ENCODE measurements at regions not wholly inside any gene's neighbourhood (a gene's known extent, or its start where the extent isn't known, plus 50 kb on each side); places are given as distances from the start of the nearest gene placed in this dataset.

DNA sequence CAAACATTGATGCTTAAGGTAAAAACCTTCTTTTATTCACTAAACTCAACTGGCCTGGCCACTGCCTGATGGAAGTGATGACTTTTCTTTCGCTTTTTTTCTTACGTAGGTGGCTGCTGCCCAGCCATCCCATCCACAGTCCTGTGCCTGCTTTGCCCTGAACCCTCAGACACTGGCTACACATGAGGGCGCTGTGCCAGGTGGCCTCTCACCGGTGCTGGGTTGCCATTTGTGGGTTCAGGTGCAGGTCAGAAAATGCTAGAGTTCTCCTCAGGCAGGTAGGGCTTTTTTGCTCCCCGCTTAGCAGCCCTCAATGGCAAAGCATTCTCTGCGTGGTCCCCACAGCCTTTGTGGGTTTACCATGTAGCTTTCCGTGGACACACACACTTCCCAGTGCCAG, 88.3 kb upstream of the PRR23E start:
- Histone ChIP-seq H3K9me3 (no peaks in the 10 kb centered on the region), H3K27ac (no peak overlapping the region), H3K4me1 (no peaks in the 10 kb centered on the region), H3K4me2 (no peak overlapping the region), H3K4me3 (no peak overlapping the region)
- CTCF ChIA-PET, result interaction anchor here (0.6 kb wide), 1 partner anchor 185 kb away, joined by 3 read pairs; no protein-coding TSS in a partner anchor
- TF ChIP-seq FOSL2 (IDR thresholded peaks at IDR 0.05) (no peak), FOSL2 (CRISPR knock-in tag; IDR thresholded peaks at IDR 0.05) (no peak), NFE2L2 (conservative IDR thresholded peaks at IDR 0.05; ENCODE audit: low read length) (no peak)
- DNase-seq (ENCODE audit: low read depth in 1 of 2, low spot score in 1 of 2) (no peak), ATAC-seq (no peak), FAIRE-seq (no peak)
- WGBS (ENCODE audit: missing lambda C conversion rate), result 57% methylated on average over 5 of the region's 7 CpGs
- POLR2A ChIA-PET, result no interaction called here

DNA sequence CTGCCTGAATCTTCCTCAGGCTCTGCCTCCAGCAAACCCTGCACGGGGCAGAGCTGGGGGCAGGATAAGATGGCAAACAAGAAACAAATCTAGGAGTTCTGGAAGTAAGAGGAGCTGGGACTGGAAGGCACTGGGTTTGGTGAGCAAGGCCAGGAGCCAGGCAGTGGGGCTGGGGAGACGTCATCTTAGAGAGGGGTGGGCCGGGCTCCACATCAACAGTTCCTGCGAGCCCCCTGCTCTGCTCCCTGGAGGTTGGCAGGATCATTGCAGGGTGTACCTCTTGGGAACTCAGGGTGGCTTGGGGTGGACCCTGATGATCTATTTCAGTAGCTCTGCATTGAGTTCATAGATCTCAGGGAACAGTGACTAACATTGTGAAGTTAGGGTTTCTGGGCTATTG, 87.3 kb upstream of the PRR23E start:
- Histone ChIP-seq H3K4me3 (no peak overlapping the region), H3K4me1 (no peaks in the 10 kb centered on the region), H3K9me3 (no peaks in the 10 kb centered on the region), H3K4me2 (no peak overlapping the region), H3K27ac (no peak overlapping the region)
- CTCF ChIA-PET, result no interaction called here
- POLR2A ChIA-PET, result no interaction called here
- TF ChIP-seq FOSB (CRISPR knock-in tag; IDR thresholded peaks at IDR 0.05), result no peak
- TF ChIP-seq KDM1A (IDR thresholded peaks at IDR 0.05; ENCODE audit: low read depth), result no peak
- no peak for TF ChIP-seq ESRRA (IDR thresholded peaks at IDR 0.05; ENCODE audit: borderline replicate concordance, low read length)
- TF ChIP-seq ZFP36 (IDR thresholded peaks at IDR 0.05; ENCODE audit: borderline replicate concordance, partially characterized antibody), result no peak
- no peak for TF ChIP-seq CBX8 (IDR thresholded peaks at IDR 0.05)
- no peak for TF ChIP-seq EP300 (IDR thresholded peaks at IDR 0.05)
- no peak for TF ChIP-seq TP53 (CRISPR knock-in tag; IDR thresholded peaks at IDR 0.05)
- TF ChIP-seq ZC3H11A (IDR thresholded peaks at IDR 0.05), result no peak
- no peak for TF ChIP-seq CHD2 (IDR thresholded peaks at IDR 0.05; ENCODE audit: low read length, partially characterized antibody)
- TF ChIP-seq, protein P1, sequence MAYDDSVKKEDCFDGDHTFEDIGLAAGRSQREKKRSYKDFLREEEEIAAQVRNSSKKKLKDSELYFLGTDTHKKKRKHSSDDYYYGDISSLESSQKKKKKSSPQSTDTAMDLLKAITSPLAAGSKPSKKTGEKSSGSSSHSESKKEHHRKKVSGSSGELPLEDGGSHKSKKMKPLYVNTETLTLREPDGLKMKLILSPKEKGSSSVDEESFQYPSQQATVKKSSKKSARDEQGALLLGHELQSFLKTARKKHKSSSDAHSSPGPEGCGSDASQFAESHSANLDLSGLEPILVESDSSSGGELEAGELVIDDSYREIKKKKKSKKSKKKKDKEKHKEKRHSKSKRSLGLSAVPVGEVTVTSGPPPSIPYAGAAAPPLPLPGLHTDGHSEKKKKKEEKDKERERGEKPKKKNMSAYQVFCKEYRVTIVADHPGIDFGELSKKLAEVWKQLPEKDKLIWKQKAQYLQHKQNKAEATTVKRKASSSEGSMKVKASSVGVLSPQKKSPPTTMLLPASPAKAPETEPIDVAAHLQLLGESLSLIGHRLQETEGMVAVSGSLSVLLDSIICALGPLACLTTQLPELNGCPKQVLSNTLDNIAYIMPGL (CRISPR knock-in tag; IDR thresholded peaks at IDR 0.05; ENCODE audit: borderline replicate concordance), result no peak
- TF ChIP-seq EHF (CRISPR knock-in tag; IDR thresholded peaks at IDR 0.05), result no peak
- TF ChIP-seq, protein P2, sequence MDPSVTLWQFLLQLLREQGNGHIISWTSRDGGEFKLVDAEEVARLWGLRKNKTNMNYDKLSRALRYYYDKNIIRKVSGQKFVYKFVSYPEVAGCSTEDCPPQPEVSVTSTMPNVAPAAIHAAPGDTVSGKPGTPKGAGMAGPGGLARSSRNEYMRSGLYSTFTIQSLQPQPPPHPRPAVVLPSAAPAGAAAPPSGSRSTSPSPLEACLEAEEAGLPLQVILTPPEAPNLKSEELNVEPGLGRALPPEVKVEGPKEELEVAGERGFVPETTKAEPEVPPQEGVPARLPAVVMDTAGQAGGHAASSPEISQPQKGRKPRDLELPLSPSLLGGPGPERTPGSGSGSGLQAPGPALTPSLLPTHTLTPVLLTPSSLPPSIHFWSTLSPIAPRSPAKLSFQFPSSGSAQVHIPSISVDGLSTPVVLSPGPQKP (IDR thresholded peaks at IDR 0.05; ENCODE audit: low read depth, low read length), result no peak
- TF ChIP-seq, protein P3, sequence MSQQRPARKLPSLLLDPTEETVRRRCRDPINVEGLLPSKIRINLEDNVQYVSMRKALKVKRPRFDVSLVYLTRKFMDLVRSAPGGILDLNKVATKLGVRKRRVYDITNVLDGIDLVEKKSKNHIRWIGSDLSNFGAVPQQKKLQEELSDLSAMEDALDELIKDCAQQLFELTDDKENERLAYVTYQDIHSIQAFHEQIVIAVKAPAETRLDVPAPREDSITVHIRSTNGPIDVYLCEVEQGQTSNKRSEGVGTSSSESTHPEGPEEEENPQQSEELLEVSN (IDR thresholded peaks at IDR 0.05; ENCODE audit: borderline replicate concordance, low read depth), result no peak
- no peak for TF ChIP-seq ZSCAN20 (CRISPR knock-in tag; IDR thresholded peaks at IDR 0.05)
- TF ChIP-seq MAFK (IDR thresholded peaks at IDR 0.05; ENCODE audit: partially characterized antibody), result no peak
- no peak for TF ChIP-seq JUN (IDR thresholded peaks at IDR 0.05)
- TF ChIP-seq CEBPB (IDR thresholded peaks at IDR 0.05), result no peak
- no peak for TF ChIP-seq HOXB13 (CRISPR knock-in tag; IDR thresholded peaks at IDR 0.05; ENCODE audit: low read depth)
- WGBS (ENCODE audit: missing lambda C conversion rate), result 48% methylated on average over 4 of the region's 4 CpGs
- no peak for FAIRE-seq
- ATAC-seq, result peak in 1 of 2 experiments; percentile 51; a peak in 2 of 6 replicates
- DNase-seq (ENCODE audit: low read depth in 1 of 2, low spot score in 1 of 2), result no peak

DNA sequence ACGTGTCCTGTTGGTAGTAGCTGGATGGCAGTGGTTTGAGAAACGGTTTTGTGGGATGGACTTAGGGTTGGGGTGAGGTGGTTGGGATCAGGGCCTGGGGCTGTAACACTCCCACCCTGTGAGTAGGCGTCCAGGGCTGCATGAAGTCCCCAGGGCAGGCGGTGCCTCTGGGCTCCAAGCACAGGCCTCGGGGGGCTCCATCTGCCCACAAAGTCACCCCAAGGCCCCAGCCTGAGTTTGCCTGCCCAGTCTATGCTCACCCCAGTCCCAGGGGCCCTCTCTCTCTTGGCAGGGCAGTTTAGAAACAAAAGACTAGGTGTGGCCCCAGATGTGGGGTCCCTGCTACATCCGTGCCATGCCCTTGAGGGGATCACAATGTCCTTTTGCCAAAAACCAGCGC, 86.9 kb upstream of the PRR23E start:
- H3K4me3 ChIP-seq, result no peak overlapping the region
- FAIRE-seq, result no peak
- no peak for DNase-seq (ENCODE audit: low read depth in 1 of 2, low spot score in 1 of 2)
- WGBS (ENCODE audit: missing lambda C conversion rate), result 54% methylated on average over 7 of the region's 7 CpGs
- POLR2A ChIA-PET, result no interaction called here
- H3K27ac ChIP-seq, result no peak overlapping the region
- H3K4me1 ChIP-seq, result no peaks in the 10 kb centered on the region
- no peak for ATAC-seq
- H3K4me2 ChIP-seq, result no peak overlapping the region
- TF ChIP-seq HOXA7 (CRISPR knock-in tag; IDR thresholded peaks at IDR 0.05) (no peak), SMC3 (IDR thresholded peaks at IDR 0.05) (no peak)
- CTCF ChIA-PET, result no interaction called here
- H3K9me3 ChIP-seq, result no peaks in the 10 kb centered on the region

All from A549 (cell line).